ENCODE measurements at regions not wholly inside any gene's neighbourhood (a gene's known extent, or its start where the extent isn't known, plus 50 kb on each side); places are given as distances from the start of the nearest gene placed in this dataset.

DNA sequence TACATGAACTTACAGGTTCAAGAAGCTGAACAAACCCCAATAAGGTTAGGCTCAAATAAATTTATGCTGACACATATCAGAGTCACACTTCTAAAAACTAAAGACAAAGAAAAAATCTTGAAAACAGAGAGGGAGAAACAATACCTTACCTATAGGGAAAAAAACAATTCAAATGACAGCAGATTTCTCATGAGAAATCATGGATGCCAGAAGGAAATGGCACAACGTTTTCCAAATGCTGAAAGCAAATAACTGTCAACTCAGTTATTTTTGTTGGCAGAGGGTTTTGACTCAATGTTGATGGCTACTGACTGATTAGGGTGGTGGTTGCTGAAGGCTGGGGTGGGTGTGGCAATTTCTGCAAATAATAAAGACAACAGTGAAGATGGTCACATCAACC, 239.4 kb downstream of the ARHGAP12 start:
- no peaks in the 10 kb centered on the region for H3K27me3 ChIP-seq (ENCODE audit: control insufficient read depth, insufficient read depth, low read length)
- H3K27ac ChIP-seq (ENCODE audit: low read length): no peak overlapping the region
- intact Hi-C loops (cut with micrococcal nuclease; ENCODE audit: unreplicated experiment) (no loop called here), in situ Hi-C loops (cut with HindIII; ENCODE audit: low pct_unique_long_range_greater_than_20kb, low sequenced_read_pairs) (no loop called here)
- no peaks in the 10 kb centered on the region for H3K36me3 ChIP-seq (ENCODE audit: control insufficient read depth, insufficient read depth, low read length)
- TF ChIP-seq TCF7L2 (IDR thresholded peaks at IDR 0.05; ENCODE audit: low read depth, low read length) (no peak), SIN3A (IDR thresholded peaks at IDR 0.05; ENCODE audit: borderline replicate concordance, insufficient read depth, low read depth, low read length) (no peak), POLR2AphosphoS5 (IDR thresholded peaks at IDR 0.05; ENCODE audit: low read depth, low read length) (no peak)
- TF ChIP-seq, protein P1, sequence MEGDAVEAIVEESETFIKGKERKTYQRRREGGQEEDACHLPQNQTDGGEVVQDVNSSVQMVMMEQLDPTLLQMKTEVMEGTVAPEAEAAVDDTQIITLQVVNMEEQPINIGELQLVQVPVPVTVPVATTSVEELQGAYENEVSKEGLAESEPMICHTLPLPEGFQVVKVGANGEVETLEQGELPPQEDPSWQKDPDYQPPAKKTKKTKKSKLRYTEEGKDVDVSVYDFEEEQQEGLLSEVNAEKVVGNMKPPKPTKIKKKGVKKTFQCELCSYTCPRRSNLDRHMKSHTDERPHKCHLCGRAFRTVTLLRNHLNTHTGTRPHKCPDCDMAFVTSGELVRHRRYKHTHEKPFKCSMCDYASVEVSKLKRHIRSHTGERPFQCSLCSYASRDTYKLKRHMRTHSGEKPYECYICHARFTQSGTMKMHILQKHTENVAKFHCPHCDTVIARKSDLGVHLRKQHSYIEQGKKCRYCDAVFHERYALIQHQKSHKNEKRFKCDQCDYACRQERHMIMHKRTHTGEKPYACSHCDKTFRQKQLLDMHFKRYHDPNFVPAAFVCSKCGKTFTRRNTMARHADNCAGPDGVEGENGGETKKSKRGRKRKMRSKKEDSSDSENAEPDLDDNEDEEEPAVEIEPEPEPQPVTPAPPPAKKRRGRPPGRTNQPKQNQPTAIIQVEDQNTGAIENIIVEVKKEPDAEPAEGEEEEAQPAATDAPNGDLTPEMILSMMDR (IDR thresholded peaks at IDR 0.05): no peak
- TF ChIP-seq, protein P2, sequence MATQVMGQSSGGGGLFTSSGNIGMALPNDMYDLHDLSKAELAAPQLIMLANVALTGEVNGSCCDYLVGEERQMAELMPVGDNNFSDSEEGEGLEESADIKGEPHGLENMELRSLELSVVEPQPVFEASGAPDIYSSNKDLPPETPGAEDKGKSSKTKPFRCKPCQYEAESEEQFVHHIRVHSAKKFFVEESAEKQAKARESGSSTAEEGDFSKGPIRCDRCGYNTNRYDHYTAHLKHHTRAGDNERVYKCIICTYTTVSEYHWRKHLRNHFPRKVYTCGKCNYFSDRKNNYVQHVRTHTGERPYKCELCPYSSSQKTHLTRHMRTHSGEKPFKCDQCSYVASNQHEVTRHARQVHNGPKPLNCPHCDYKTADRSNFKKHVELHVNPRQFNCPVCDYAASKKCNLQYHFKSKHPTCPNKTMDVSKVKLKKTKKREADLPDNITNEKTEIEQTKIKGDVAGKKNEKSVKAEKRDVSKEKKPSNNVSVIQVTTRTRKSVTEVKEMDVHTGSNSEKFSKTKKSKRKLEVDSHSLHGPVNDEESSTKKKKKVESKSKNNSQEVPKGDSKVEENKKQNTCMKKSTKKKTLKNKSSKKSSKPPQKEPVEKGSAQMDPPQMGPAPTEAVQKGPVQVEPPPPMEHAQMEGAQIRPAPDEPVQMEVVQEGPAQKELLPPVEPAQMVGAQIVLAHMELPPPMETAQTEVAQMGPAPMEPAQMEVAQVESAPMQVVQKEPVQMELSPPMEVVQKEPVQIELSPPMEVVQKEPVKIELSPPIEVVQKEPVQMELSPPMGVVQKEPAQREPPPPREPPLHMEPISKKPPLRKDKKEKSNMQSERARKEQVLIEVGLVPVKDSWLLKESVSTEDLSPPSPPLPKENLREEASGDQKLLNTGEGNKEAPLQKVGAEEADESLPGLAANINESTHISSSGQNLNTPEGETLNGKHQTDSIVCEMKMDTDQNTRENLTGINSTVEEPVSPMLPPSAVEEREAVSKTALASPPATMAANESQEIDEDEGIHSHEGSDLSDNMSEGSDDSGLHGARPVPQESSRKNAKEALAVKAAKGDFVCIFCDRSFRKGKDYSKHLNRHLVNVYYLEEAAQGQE (IDR thresholded peaks at IDR 0.05; ENCODE audit: insufficient read depth in 1 of 2, low read depth in 2 of 2, low read length in 1 of 2): no peak
- DNase-seq (ENCODE audit: low read depth, low spot score): no peak
- H3K4me3 ChIP-seq (ENCODE audit: low read depth in 2 of 2, low read length in 2 of 2): no peak overlapping the region
- CTCF ChIA-PET: no interaction called here
- BruUV-seq (replicated peaks): no TSS peak
- POLR2A ChIA-PET: no interaction called here
- no peaks in the 10 kb centered on the region for H3K4me1 ChIP-seq (ENCODE audit: control insufficient read depth, insufficient read depth, low read length)
- ATAC-seq: no peak
- H3K9me3 ChIP-seq (ENCODE audit: control insufficient read depth, insufficient read depth, low read depth, low read length): peaks cover 10% of the 10 kb centered on the region

DNA sequence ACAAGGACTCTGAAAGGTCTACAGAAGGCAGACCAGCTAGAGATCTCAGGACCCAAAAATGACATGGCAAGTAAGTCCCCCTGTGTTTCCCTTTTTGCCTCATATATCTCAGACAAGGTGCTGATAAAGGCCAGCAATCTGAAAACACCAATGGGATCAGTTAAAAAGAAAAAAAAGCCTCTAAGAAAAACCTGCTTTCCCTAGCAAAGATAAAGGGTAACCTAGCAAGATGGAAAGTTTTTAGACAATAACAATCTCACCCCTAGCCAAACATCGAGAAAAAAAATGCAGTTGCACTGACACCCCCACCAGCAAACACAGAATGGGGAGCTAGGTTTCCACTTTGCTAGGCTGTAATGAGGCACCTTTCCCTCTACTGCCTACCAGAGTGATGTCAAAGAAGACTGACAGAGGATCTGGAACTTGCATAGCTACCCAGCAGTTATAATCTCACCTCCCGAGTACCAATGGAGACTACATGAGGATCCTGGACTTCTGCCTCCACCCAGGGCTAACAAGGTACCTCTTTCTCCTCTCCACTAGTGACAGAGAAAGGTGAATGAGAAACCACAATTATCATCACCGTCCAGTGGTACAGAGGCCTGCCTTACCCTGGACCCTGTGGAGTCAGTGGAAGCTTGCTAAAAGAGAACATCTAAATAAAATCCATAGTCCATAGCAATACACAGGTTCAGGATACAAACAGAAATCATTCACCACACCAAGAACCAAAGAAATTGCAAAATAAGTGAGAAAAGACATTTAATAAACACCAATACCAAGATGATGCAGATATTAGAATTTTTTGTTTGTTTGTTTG, 240.8 kb downstream of the ARHGAP12 start:
- intact Hi-C loops (cut with micrococcal nuclease; ENCODE audit: unreplicated experiment): no loop called here
- Histone ChIP-seq H3K4me3 (ENCODE audit: low read depth in 2 of 2, low read length in 2 of 2) (no peak overlapping the region), H3K27me3 (ENCODE audit: control insufficient read depth, insufficient read depth, low read length) (no peaks in the 10 kb centered on the region), H3K9me3 (ENCODE audit: control insufficient read depth, insufficient read depth, low read depth, low read length) (peaks cover 10% of the 10 kb centered on the region), H3K36me3 (ENCODE audit: control insufficient read depth, insufficient read depth, low read length) (no peaks in the 10 kb centered on the region), H3K27ac (ENCODE audit: low read length) (no peak overlapping the region), H3K4me1 (ENCODE audit: control insufficient read depth, insufficient read depth, low read length) (no peaks in the 10 kb centered on the region)
- TF ChIP-seq POLR2AphosphoS5 (IDR thresholded peaks at IDR 0.05; ENCODE audit: low read depth, low read length): no peak
- TF ChIP-seq, protein P2 (IDR thresholded peaks at IDR 0.05; ENCODE audit: insufficient read depth in 1 of 2, low read depth in 2 of 2, low read length in 1 of 2): no peak
- TF ChIP-seq SIN3A (IDR thresholded peaks at IDR 0.05; ENCODE audit: borderline replicate concordance, insufficient read depth, low read depth, low read length): no peak
- TF ChIP-seq, protein P1 (IDR thresholded peaks at IDR 0.05): no peak
- no peak for TF ChIP-seq TCF7L2 (IDR thresholded peaks at IDR 0.05; ENCODE audit: low read depth, low read length)
- ChIA-PET CTCF (no interaction called here), POLR2A (no interaction called here)
- no TSS peak for BruUV-seq (replicated peaks)
- in situ Hi-C loops (cut with HindIII; ENCODE audit: low pct_unique_long_range_greater_than_20kb, low sequenced_read_pairs): no loop called here
- no peak for DNase-seq (ENCODE audit: low read depth, low spot score)
- ATAC-seq: no peak
